GM18520 (cell line): ENCODE measurements at regions not wholly inside any gene's neighbourhood (a gene's known extent, or its start where the extent isn't known, plus 50 kb on each side); places are given as distances from the start of the nearest gene placed in this dataset.

Experiments
- ATAC-seq: cut with Tn5 transposase; IDR thresholded peaks from one replicate; pipeline ENCODE4 v1.9.1; 2021; ENCODE audit not compliant: unreplicated experiment

- no peak for ATAC-seq
Measured at GRCh38 chr1:61523893-61524605, 200.9 kb downstream of the TM2D1 start.

DNA sequence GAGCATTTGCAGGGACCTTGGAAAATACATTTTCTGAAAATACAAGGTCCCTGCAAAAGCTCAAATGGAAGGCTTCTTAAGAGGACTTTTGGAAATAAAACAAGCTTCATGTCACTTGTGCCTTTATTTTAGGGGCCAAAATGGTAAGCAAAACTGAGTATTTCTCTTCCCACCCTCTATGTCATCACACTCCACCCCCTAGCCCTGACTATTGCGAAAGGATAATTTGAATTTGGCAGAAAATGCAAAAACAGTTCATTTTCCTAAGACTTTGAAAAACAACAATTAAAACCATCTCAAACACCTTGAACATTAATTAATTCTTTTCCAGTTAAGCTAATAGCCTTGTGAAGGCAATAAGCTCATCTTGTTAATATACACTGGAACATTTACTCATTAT is 201.7 kb downstream of the TM2D1 start:
- ATAC-seq: no peak

GRCh38 chr1:61520401-61520800 is 204.5 kb downstream of the TM2D1 start:
- ATAC-seq: no peak

DNA sequence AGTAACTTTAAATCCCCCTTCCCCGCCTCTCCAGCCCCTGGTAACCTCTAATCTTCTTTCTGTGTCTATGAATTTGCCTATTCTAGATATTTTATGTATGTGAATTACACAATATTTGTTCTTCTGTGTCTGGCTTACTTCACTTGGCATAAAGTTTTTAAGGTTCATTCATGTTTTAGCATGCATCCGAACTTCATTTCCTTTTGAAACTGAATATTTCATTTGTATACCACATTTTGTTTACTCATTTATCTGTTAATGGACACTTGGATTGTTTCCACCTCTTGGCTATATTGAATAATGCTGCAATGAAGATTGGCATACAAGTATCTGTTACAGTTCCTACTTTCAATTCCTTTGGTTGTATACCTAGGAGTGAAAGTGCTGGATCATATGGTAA is 205.3 kb downstream of the TM2D1 start:
- no peak for ATAC-seq

- ATAC-seq: peak; percentile 95
Measured at GRCh38 chr1:61518670-61519400, 206.1 kb downstream of the TM2D1 start.

DNA sequence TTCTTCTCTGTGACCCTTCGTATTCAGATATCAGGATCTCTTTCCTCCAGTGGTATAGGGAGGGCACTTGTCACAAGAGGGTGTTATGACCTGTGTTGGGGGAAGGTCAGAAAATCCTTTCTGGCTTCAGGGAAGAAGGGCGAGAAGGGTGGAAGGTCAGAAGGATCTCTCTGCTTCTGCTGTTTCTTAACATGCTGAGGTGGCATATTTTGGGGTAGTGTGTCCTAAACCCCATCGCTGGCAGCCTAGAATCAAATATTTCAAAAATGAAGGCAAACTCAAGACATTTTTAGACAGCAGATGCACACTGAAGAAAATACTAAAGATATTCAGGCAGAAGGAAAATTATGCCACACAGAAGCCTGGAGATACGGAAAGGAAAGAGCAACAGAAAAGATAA is 207.6 kb downstream of the TM2D1 start:
- ATAC-seq: no peak

DNA sequence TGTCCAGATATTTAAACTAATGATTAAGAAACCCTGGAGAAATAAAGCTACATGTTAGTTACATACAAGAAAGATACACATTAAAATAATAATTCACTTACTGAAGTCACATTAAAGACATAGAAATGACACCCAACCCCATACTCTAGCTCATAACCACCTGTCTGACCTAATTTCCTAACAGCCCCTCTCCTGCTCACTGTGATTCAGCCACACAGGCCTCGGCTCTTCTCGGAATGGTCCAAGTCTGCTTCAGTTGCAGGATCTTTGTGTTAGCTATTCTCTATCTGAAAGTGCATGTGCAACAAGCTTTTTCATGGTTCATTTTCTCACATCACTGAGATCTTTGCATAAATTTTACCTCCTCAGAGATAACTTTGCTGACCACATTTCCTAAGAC is 209.8 kb downstream of the TM2D1 start:
- no peak for ATAC-seq
